Activated CD4-positive, alpha-beta T cell treated with anti-CD3 and anti-CD28 coated beads, Interleukin-2, amount 50 U/mL, for 4 hours (primary cell): ENCODE measurements at regions not wholly inside any gene's neighbourhood (a gene's known extent, or its start where the extent isn't known, plus 50 kb on each side); places are given as distances from the start of the nearest gene placed in this dataset.
"Not testable (repeated sequence)": the region's sequence is repeated elsewhere in the genome, so short reads cannot be mapped to it uniquely, and the experiment has no call there.

ENCODE experiments used
- DNase-seq, 2 experiments: peaks; one replicate each; pipeline ENCODE4 v3.0.0-alpha.2; 2020

DNA sequence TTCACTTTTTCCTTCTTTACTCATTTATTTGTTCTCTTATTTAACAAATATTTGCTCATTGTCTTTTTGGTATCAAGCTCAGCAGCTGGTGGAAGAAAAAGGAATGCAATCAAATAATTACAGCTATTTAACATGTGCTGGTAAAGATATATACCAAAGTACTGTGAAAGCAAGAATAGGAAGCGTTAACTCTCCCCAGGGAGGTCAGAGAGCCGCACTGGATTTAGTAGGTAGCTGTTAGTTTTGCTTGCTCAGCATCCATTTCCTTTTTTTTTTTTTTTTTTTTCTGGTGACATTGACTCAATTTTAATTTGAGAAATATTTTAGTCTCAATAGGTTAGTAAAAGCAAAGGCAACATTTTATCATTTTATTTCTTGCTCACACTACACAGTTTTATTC, 308.5 kb upstream of the MDFIC2 start:
- no peak for DNase-seq

DNA sequence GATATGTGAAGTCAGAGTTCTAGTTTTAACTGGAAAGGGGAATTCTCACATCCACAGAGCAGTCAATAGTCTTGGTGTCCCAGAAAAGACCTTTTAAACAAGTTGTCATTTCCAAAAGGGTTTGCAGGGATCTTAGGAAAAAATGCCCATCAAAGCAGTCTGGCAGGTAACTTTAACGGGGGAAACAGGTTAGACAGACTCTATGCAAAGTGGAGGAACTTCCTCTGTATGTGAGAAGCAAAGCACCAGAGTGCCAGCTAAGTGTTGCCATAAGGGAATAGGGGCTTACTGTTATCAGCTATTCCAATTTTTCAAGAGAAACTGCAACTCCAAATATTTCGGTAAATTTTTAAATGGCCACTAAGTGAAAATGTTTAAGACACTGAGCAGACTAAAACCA, 307.9 kb upstream of the MDFIC2 start:
- DNase-seq, result no peak

DNA sequence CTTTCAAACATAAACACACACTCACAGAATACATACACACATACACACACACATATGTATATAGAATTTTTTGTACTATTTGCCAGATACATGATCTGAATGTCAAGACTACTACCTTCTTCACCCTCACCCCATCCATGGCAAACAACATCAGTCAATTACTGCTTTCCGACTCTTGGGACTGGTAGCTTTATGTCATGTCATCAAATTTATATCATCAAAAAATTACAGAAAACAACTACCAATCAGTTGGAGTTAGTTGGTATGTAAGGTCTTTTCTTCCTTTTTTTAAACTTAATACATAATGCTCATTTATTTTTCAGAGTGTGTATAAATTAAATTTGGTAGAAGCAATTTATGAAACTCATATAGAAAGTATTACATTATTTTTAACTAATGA, 305.7 kb upstream of the MDFIC2 start:
- no peak for DNase-seq

DNA sequence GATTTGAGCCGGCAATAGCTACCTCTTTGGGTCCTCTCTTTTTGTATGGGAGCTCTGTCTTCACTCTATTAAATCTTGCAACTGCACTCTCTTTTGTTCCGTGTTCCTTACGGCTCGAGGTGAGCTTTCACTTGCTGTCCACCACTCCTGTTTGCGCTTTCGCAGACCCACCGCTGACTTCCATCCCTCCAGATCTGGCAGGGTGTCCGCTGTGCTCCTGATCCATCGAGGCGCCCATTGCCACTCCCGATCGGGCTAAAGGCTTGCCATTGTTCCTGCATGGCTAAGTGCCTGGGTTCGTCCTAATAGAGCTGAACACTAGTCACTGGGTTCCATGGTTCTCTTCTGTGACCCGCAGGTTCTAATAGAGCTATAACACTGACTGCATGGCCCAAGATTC, 304.9 kb upstream of the MDFIC2 start:
- not testable (repeated sequence) for DNase-seq

DNA sequence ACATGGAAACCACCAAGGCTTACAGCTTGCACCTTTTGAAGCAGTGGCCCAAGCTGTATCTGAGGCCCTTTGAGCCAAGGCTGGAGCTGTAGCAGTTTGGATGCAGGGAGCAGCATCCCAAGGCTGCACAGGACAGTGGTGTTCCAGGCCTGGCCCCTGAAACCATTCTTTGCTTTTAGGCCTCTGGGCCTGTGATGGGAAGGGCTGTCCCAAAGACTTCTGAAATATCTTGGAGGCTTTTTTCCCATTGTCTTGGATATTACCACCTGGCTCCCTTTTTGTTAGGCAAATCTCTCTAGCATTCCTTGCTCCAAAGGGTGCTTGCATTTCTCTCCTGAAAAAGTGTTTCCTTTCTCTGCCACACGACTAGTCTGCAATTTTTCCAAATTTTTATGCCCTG, 302.8 kb upstream of the MDFIC2 start:
- no peak for DNase-seq

DNA sequence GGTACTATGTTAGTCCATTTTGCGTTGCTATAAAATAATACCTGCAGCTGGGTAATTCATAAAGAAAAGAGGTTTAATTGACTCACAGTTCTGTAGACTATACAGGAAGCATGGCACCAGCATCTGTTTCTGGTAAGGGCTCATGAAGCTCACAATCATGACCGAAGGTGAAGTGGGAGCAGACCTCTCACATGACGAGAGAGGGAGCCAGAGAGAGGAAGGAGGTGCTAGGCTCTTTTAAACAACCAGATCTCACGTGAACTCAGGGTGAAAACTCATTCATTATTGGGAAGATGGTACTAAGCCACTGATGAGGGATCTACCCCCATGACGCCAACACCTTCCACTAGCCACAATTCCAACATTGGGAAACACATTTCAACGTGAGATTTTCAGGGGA, 301.7 kb upstream of the MDFIC2 start:
- DNase-seq, result no peak

DNA sequence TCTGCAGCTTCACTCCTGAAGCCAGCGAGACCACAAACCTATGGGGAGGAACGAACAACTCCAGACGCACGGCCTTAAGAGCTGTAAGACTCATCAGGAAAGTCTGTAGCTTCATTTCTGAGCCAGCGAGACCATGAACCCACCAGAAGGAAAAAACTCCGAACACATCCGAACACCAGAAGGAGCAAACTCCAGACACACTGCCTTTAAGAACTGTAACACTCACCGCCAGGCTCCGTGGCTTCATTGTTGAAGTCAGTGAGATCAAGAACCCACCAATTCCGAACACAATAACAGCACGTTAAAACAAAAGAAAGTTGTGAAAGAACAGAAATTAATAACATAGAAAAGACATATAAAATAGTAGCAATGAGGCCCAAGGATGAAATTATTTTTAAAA, 300.5 kb upstream of the MDFIC2 start:
- no peak for DNase-seq

DNA sequence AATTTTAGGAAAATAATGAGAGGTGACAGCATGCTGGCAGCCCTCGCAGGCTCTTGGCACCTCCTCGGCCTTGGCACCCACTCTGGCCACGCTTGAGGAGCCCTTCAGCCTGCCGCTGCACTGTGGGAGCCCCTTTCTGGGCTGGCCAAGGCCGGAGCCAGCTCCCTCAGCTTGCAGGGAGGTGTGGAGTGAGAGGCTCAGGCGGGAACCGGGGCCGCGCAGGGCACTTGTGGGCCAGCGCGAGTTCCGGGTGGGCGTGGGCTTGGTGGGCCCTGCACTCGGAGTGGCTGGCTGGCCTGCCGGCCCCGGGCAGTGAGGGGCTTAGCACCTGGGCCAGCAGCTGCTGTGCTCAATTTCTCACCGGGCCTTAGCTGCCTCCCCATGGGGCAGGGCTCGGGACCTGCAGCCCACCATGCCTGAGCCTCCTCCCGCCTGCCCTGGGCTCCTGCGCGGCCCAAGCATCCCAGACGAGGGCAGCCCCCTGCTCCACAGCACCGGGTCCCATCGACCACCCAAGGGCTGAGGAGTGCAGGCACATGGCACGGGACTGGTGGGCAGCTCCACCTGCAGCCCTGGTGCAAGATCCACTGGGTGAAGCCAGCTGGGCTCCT, 299.3 kb upstream of the MDFIC2 start:
- not testable (repeated sequence) for DNase-seq

DNA sequence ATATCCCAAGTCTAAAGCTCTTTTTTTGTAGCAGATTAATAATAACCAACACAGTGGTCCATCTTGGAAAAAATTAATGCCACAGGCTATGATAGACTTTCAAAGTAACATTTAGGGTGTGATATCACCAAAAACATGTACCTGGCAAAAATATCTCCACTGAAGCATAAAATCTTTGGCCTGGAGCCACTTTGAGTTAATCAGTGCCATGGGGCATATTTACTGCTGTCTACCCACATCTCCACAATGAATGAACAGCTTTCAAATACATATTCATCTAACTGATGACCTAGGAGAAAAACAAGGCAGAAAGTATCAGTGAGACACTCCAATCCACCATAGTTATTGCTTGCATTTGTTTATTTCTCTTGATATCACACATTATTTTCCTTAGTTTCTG, 296.0 kb upstream of the MDFIC2 start:
- DNase-seq, result no peak

DNA sequence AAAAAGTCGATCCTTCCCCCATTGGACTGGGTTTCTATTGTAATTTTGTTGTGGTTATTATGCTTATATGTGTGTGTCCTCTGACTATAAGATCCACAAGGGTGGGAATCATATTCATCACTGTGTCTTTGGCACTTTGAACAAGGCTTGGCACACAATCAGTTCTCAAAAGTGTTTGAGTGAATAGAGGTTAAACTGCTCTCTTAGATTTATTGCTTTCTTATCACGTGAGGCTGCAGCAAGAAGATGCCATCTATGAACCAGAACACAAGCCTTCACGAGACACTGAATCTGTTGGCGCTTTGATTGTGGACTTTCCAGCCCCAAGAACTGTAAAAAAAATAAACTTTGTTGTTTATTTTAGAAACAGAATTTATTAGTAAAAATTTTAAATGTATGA, 295.0 kb upstream of the MDFIC2 start:
- DNase-seq, result no peak

DNA sequence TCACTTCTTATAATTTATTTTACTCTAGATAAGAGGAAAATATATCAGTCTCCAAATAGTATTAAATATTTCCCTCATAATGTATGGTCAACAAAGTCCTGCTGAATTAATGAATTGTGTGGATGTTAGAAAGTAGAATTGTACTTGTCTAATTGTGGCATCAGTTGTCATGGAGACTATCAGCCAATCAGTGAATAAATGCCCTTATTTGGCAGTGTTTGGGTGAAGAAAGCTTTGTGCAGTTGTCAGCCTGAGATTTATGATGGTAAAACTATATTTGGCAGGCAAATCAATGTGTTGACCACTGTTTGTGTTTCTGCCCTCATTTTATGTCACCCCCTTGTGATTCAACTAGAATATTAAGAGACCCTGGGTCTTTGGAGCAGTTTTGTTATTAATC, 293.6 kb upstream of the MDFIC2 start:
- DNase-seq, result no peak

DNA sequence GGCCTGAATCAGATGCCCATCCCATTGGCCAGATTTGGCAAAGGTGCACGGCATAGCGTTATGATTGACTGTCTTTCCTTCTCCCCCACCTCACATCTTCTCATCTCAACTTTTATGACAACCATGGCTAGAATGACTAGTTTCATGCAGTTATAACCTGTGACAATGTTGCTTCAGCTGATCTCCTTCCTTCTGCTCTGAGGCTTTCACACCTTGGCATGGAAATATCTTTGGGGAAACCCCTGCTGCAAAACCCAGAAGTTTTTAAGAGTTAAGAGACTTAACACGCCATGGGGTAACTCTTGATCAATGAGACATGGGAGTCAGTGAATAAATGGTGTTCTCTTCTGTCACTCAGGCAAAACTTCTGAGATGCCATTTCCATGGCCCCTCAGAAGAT, 290.7 kb upstream of the MDFIC2 start:
- no peak for DNase-seq

DNA sequence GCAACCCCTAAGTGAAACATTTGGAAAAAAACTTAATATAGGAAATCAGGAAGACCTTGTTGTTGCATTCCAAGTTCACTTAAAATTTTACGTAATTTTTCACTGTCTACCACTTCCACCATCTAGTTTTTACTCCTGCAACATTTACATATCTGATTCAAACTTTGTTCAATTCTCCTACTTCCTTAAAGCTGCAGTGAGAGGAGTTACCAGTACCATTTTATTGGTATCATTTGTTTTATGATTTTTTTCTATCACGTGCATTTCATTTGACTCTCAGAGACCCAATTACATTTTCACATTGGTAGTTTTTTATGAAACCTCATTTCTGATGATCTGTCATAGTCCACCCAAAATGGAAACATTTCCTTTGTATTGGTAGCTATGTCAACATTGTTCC, 284.9 kb upstream of the MDFIC2 start:
- no peak for DNase-seq

DNA sequence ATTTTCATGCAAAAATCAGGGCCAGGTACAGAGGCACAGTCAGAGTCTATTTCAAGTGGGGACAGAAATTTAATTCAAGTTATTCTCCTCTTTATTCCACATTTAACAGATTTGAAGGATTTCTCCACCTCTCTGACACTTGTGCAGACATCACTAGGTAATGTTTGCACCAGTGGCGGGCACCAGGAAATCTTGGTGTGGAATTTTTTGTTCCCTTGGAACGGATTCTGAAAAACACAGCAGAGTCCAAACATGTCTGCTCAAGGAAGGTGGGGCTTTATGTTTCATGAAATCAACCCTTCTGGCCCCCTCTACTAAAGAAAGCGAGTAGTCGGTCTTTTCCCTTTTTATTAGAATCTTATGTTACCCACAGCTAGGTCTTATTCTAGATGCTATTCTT, 271.2 kb upstream of the MDFIC2 start:
- DNase-seq, result no peak

DNA sequence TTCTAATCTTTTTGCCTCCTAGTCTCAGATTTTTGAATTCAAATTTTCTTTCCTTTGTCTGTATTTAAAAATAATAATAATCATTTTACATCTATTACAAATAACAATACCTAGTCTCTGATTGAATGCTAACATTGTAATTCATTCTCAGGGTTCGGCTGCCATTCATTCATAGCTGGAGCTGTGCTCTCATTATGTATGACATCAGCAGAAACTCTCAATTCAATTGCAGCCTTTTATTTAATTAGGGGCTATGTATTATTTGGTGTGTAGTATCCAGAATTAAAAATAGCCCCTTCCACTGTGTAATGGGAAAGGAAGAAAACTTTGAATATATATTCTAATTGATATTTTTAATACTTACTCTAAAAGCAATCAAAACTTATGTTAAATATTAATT, 270.4 kb upstream of the MDFIC2 start:
- no peak for DNase-seq

DNA sequence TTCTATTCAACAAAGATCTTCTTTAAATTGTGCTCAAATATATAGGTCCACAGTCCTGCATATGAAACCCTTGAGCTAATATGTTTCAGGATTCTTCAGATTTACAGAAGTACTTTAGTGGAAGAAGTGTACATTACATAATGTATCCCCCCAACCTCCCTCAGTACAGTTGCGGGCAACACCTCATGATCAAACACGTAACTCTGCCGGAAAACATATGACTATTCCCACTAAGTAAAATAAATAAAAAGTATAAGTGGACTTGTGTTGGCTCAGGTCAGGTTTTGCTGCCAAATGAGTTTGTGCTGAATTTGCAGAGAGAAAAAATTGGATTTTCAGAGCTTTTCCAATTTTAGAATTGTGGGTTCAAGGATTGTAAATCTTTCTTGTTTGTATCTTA, 267.6 kb upstream of the MDFIC2 start:
- DNase-seq, result no peak

DNA sequence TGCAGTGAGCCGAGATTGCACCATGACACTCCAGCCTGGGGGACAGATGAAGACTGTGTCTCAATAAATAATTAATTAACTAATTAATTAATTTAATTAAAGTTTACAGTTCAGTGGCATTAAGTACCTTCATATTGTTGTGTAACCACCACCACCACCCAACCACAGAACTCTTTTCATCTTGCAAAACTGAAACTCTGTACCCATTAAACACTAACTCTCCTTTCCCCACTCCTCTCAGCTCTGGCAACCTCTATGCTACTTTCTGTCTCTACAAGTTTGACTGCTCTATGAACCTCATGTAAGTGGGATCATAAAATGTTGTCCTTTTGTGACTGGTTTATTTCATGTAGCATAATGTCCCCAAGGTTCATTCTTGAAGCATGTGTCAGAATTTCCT, 259.3 kb upstream of the MDFIC2 start:
- DNase-seq, result no peak

DNA sequence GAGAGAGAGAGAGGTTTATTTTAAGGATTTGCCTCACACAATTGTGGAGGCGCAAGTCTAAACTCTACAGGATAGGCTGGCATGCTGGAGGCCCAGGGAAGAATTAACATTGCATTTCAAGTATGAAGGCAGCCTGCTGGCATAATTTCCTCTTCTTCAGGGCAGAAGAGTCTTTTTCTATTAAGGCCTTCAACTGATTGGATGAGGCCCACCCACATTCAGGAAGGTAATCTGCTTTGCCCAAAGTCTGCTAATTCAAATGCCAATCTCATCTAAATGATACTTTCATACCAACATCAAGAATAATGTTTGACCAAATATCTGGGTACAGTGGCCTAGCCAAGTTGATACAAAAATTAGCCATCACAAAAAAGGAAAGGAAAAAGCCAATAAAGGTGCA, 258.1 kb upstream of the MDFIC2 start:
- DNase-seq, result no peak

DNA sequence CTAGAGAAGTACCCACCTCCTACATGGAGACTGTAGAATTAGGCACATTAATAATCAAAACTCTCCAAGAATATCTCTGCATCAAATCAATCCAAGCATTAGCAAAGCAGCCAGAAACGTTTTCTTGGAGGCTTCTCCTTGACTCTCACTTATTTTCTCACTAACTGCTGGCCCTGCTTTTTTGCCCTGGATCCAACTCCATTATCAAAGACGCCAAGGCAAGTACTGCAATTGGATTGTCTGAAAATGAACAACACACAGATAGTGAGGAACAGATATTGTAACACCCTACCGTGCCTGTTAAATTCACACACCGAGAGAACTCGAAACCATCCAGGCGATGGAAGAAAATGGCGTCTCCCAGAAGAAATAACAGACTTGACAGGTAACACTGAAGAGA, 256.2 kb upstream of the MDFIC2 start:
- DNase-seq, result no peak

DNA sequence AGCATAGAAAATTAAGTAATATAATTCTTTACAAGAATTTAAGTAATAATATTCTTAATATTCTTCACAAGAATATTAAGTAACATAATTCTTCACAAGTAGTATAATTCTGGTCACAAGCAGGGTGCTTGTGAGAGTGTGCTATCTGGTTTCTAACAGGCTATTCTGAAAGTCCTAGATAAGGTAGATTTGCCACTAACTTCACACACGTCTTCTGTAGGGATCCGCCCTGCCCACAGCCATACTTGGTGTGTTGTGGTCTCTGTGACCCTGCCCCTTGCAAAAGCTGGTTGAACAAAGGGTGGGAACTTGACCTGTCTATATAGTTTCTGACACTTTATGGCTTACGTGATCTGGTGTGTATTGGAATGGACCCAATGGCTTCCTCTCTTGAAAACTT, 253.4 kb upstream of the MDFIC2 start:
- no peak for DNase-seq

DNA sequence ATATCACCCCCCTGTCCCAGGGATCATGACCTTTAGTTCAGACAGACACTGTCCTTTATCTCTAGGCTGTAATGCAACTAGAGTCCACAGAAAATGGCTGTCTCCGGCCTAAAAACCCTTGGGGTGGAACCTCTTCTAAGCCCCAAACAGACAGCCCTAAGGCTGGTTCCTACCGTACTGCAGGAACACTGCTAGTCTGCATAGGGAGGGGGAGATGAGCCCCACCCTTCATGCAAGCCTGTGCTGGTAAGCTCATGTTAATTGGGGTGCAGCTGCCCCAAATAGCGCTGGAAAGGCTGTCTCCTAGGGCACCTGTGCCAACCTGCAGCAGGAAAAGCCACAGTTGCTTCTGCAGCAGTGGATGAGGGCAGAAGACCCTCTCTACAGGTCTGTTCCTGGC, 252.1 kb upstream of the MDFIC2 start:
- no peak for DNase-seq

DNA sequence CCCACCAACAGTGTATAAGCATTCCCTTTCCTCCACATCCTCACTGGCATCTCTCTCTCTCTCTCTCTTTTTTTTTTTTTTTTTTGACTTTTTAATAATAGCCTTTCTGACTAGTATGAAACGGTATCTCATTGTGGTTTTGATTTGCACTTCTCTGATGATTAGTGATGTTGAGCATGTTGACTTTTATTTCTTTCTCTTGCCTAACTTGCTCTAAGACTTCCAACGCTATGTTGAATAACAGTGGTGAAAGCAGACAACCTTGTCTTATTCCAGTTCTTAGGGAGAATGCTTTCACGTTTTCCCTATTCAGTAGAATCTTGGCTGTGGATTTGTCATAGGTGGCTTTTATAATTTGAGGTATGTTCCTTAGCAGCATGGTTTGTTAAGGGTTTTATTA, 249.4 kb upstream of the MDFIC2 start:
- no peak for DNase-seq

DNA sequence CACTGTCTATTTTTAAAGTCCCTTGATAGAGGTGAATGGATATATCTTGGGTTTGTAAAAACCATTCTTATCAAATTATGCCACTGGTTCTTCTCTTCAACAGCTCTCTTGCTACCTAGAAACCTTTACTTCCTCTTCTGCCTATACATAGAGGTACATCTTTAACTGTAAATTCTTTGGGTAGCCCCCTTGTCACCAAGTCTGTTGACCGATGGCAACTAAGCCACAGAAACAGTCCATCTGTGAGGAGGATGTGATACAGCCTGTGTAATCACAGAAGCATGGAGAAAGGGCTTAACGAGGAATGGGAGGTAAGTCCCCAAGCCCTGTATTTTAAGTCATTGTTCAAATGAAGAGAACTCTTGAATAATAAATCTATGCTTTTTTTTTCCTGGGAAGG, 246.5 kb upstream of the MDFIC2 start:
- DNase-seq, result no peak

DNA sequence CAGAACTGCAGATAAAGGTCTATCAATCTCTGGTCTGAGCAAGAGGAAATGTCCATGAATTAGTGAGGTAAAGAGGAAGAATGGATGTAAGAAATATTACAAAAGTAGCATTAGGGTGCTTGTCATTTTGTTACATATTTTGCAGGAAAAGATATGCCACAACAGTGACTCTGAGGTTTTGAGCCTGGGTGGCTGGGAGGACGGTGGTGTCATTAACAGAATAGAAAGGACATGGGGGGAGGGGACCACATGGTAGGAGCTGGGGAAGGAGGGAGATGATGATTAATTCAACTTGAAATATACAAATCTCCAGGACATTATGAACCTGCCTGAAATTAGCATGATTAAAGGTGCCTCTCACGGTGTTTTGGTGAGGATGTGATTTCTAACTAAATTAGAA, 245.5 kb upstream of the MDFIC2 start:
- no peak for DNase-seq

DNA sequence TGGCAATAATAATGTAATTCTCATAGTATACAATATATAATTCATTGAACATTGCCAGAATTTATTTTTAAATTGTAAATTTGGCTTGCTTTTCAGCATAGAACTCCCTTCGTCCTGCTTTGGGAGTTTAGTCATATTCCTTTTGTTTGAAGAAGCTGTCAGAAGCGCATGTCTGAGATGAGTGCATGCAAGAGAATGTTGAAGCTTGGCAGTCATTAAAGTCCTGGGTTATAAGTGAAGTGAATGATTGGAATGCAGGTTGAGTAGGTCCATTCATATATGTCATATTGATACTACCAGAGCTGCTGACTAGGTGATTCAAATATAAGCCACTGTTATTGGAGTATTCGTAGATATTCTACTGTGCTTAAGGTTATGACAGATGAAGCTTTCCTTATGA, 243.6 kb upstream of the MDFIC2 start:
- no peak for DNase-seq

DNA sequence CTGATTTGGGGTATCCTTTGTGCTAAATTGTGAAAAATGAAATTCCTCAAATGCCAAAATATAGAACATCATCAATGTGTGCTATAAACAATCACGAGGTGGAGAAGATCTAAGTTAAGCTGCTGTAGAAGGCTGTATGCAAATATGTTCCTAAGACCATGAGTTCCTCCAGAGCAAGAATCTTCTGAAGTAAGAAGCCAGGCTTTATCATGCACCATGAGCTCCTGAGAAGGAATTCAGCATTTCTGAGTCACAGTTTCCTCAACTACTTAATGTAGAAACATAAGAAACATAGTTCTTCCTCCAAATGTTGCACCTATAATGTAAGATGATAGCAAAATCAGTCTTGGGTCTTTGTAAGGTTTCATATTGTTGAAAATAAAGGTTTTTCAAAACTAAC, 241.7 kb upstream of the MDFIC2 start:
- DNase-seq, result no peak
